DMS153 treated with DMSO at 0.1 percent for 48 hours (cell line): ENCODE measurements at regions not wholly inside any gene's neighbourhood (a gene's known extent, or its start where the extent isn't known, plus 50 kb on each side); places are given as distances from the start of the nearest gene placed in this dataset.

Source experiments
- DNase-seq: peaks from one replicate; lab custom pipeline; 2025; ENCODE audit not compliant: unreplicated experiment; lab: John Stamatoyannopoulos, UW

DNA sequence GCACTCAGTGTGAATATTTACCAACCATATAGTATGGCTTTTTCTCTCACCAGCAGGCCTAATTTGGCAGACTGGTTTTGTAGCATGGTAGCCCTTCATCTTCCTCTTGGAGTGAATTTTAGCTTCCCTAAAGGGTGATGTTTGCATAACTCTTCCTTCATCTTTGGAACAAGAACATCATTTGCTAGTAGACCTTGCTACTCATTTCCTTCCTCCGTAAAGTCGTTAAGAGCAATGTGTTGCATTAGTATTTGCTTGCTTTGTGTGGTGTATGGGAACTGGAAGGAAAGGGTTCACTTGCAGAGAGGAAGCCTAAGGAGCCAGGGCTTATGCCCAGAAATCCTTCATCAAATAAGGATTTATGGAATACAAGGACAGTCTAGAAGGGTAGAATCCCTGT, 50.2 kb upstream of the PGRMC2 start:
- DNase-seq, result no peak
